NCI-H526 (cell line): ENCODE measurements at regions not wholly inside any gene's neighbourhood (a gene's known extent, or its start where the extent isn't known, plus 50 kb on each side); places are given as distances from the start of the nearest gene placed in this dataset.
A peak's percentile ranks its signal among the peaks of the same experiment; 100 is the strongest.

Experiments
- DNase-seq, 2 experiments: peaks; one replicate each; lab custom pipeline; 2025; lab: John Stamatoyannopoulos, UW

DNA sequence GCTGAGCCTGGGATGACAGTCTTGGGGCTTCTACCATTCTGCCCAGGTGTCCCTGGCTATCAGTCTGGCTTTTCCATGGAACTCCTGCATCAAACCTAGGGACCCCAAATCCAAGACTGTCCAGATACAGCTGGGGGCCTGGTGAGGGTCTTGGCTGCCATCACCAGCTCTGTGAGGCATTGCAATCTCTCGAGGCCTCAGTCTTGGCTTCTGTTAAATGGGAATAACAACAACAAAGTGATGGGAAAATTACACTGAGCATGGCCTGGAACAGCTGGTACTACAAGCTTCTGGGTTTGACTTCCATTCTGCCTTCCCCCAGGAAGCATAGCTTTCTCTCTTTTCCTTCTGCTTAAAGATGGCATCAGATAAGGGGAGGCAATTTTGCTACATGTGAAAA is 50.0 kb upstream of the LCTL start:
- no peak for DNase-seq

DNA sequence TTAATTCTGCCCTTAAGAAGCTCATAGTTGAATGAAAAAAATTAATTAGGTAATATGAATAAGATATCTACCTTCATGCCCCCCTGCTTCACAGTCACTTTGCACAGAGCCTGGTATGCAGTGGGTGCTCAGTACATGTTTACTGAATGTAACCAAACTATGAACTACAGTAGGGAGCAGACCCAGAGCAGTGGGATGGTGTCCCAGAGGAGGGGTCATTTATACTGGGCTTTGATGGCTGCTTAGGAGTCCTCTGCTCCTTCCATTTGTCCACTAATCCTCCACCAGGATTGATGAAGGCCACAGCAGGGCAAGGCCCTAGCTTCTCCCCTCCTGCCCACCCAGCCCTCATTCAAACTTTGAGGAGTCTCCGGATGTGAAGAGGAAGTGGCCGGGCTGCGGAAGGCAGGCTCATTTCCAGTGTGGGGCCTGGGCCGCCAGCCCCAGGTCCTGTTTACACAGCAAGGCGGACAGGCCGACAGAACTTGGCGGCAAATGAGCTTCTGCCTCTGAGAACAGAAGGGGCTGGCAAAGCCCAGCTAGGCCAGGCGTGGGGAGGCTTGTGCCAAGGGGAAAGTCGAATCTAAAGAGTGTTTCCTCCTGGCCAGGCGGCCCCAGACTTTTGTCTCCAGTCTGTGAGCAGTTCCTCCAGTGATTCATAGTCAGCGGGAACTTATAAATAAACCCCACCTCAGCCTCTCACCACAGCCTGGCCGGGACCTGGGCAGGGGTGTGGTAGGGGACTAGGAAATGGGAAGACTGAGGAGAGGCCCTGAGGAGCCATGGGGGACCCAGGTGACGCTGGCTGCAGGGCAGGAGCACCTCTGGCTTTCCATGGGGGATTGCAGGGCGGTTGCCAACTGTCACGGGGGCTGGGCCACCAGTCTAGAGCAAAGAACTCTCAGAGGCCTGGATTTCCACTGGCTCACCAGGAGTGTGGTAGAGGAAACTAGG is 51.6 kb upstream of the LCTL start:
- DNase-seq = no peak

GRCh38 chr15:66619152-66619903 is 53.5 kb upstream of the LCTL start:
- DNase-seq = peak; percentile 20 to 76

GRCh38 chr15:66620341-66620740 is 54.5 kb upstream of the LCTL start:
- no peak for DNase-seq

DNA sequence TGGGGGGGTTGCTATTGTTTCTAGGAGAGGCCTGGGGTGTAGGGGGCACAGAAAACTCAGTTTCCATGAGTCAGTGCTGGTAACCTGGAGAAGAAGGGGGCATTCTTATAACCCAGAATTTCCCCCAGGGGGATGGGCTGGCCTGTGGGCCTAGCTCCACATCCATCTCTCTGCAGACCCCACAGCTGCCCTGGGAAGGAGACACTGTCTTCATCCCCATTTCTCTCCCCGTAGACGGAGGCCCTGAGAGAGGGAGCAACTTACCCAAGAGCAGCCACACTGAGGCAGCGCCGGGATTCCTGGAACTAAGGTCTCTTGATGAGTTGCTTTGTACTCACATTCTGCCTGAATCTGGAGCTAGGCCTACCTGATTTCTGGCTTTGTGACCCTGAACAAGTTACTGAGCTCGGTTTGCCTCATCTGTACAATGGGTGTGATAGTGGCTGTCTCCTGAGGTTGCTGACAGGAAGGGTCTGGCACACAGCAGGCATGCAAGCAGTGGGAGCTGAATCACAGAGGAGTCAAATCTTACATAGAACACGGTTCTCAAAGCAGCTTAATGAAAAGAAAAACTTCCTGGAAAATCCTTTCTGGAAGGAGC is 55.0 kb upstream of the LCTL start:
- DNase-seq = no peak

DNA sequence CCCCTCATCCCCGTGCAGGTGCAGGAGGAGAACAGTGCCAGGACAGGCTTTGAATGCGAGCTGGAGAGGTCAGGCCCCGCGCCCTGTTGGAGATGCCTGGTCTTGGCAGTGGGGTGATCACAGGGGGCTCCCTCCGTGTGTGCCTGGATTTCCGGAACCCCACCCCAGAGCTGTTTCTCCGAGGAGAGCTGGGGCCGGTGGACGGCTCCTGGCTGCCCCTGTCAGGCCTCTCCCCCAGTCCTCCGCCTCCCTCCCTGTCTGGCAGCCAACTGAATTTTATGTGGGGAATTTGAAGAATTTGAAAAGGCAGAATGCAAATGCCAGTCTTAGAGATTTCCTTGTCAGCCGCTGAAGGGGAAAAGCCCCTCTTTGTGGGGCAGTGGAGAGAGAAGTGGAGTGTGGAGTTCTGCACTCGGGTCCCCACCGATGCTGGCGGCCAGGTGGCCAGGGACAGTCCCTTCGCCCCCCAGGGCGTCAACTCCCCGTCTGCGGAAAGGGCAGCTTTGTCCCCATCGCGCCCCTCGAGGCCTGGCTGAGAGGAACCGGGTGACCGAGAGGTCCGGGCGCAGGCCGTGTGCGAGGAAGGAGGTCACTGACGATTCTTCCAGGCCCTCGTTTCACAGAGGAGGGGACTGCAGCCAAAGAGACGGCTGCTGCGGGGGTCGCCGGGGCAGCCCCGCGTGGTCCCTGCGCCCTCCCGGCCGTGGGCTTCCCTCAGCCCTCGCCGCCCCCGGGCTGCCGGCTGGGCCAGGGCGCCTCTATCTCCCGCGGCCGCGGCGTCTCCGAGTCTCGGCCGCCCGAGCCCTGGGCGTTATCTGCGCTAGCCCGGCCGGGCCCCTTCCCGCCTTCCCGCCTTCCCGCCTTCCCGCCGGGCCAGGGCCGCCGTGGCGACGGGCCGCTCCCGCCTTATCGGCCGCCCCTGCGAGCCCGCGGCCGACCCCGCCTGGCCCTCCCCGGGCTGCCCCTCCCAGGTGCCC is 56.0 kb upstream of the LCTL start:
- peak in 1 of 2 experiments; percentile 39 for DNase-seq

DNA sequence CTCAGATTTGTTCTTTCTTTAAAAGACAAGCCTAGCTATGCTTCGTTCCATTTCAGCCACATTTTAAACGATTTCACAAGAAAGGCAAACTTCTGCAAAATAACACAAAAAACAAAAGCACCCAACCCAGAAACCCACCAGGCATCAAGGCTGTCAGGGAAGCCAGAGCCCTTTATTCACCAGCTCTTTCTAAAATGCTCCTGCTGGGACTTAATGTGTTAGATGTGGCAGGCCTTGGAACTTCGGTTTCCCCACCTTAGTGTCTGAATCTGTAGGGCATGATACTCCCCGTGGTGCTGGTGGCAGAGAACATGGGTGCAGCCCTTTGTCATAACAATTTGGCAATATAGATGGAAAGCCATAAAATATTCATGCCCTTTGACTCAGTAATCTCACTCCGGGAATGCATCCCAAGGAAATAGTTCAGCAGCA is 56.8 kb upstream of the LCTL start:
- DNase-seq = no peak

DNA sequence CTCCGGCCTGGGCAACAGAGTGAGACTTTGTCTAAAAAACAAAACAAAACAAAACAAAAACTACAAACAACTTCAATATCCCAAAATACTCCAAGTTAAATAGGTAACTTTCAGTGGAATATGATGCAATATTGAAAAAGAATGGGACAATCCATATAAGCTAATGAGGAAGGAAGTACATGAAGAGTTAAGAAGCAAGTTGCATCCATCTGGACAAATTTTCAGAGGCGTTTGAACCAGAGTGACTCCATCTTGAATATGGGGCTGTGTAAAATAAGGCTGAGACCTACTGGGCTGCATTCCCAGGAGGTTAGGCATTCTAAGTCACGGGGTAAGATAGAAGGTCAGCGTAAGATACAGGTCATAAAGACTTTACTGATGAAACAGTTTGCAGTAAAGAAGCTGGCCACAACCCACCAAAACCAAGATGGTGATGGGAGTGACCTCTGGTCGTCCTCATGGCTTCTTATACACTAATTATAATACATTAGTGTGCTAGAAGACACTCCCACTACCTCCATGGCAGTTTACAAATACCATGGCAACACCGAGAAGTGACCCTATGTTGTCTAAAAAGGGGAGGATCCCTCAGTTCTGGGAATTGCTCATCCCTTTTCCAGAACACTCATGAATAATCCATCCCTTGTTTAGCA is 58.1 kb upstream of the LCTL start:
- DNase-seq = no peak

- DNase-seq = peak; percentile 66 to 77
Measured at GRCh38 chr15:66625531-66625930, 59.7 kb upstream of the LCTL start.

DNA sequence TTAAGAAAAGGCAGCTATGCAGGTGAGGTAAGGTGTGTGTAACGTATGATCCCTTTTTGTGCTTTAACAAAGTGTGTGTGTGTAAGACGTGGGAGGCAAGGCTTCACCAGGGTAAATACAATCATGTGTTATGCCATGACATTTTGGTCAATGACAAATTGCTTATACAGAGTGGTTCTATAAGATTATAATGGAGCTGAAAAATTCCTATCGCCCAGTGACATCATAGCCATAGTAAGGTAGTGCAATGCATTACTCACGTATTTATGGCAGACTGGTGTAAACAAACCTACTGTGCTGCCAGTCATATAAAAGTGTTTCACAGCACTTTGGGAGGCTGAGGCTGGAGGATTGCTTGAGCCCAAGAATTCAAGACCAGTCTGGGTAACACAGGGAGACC is 60.2 kb upstream of the LCTL start:
- no peak for DNase-seq

- no peak for DNase-seq
Measured at GRCh38 chr15:66628976-66629723, 63.4 kb upstream of the LCTL start.

DNA sequence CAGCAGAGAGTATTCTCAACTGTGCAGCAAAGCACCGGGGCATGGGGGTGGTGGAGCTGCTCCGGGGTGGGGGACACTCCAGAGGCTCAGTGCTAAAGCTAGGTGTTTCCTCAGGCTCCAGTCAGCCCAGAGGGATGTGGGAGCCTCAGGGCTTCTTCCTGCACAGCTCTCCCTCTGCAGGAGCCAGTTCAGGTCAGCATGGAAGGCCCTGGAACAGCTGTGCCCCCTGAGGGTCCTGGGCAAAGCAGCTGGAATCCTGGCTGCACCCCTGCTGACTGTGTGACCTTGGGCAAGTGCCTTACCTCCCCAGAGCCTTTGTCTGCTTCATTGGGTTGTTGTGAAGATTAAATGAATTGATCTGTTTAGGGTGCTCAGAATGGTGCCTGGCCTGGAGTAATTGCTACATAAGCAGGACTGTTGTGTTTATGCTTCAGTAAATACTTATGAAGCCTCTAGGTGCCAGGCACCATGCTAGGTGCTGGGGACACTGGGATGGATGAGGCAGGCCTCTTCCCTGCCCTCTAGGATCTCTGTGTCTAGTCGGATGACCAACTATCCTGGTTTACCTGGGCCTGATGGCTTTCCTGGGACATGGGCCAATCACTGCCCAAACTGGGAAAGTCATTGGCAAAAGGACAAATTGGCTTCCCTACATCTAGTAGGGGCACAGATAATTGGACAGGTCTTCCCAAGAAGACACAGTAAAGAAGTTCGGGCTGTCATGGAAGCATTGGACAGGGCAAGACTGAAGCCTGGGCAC is 64.2 kb upstream of the LCTL start:
- no peak for DNase-seq

DNA sequence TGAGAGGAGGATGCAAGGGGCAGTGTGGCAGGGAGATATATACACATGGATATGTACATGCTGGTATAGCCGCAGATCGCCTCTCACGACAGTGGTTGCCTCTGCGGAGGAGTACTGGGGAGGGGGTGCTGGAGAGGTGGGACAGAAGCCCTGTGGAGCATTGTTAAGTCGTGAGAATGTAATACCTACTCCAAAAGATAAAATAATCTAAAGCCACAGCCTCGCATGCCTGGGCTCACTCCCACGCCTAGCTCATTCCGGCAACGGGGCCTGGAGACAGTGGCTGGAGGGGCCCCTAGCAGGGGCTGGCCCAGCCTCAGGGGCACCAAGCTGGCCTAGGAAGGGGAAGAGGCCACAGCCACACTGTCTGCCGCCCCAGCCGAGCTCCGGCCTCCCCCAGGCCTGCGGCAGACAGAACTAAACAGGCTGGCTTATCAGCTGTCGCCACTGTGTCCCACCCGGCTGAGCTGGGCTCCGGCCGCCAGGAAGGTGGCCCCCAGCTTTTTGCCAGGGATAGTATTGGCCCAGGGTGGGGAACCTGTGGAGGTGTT is 65.1 kb upstream of the LCTL start:
- no peak for DNase-seq

DNA sequence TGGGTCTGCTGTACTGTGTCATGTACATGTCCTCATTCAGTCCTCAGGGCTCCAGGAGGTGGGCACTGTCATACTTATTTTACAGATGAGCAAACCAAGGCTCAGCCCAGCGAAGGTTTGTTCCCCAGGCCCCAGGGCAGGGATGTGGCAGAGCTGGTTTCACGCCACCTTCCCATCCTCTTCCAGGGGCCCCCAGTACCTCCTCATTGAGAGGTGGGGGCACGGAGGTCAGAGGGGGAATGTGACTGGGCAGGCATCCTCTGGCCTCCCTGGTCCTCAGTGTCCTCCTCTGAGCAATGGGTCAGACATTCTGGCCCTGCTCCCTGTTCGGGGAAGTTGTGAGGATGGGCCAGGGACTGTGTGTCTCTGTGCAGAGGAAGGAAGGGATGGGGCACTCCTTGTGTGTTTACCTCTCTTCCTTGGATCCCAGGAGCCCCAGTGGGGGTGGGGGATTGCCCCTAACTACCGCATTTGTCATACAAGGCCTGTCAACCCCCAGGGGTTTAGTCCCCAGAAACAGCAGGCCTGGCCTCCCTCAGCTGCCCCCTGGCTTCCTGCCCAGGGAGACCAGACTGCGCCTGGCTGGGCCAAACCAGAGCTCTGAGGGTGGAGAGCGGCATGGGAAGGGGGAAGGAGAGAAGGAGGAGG is 65.9 kb upstream of the LCTL start:
- no peak for DNase-seq

DNA sequence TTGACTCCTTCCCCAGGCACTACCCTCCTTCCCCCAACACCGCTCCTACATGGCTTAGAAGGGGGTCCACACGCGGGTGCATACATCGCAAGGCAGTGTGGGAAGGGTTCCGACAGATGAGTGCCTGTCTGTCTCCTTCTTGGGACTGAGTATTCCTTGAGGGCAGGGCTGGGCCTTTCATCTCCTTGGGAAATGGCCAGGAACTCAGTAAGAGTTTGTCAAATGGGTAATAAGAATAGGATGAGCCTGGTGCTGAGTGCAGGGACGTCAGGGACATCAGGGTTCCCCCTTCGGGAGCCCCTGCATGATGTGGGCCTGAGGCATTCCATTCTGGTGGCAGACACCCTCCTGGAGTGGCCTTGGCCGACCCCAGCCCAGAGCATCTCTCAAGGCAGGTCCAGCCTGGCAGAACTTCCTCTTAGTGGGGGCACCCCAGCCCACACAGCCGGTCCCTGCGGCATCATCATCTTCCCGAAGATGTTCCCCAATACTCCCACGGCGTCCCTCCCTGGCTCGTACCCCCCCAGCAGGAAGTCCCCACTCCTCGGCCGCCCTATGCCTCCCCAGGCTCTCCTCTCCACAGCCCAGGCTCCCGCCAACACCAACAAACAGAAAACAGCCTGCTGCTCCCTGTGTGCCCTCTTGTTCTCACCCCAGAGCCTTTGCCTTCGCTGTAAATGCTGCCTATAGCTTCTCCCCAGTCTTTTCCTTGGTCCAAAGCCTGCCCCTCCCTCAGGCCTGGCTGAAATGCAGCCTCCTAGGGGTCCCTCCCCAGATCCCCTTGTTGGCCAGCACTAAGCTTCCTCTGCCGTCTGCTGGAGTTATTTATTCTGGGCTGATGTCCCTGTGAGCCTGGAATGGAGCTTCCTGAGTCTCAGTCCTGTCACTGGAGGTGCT is 67.5 kb upstream of the LCTL start:
- no peak for DNase-seq

- no peak for DNase-seq
Measured at GRCh38 chr15:66633938-66634250, 68.1 kb upstream of the LCTL start.

DNA sequence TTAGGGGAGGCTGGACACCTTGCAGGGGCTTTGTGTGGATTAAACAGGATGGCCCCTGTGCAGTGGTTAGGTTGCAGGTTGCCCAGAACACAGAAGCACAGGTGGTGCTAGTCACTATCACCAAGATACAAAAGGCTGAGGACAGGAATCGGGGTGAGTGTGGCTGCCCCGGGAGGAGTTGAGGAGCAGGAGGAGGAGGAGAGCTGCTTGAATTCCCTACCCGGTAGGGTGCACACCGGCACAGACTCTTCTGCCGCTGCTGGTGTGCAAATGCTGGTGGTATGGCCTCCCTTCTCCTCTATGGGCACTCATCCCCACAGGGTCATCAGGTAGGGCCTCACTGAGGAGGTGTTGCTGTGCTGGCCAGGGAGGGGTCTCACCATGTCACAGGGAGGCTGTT is 67.5 kb upstream of the SMAD6 start:
- no peak for DNase-seq

DNA sequence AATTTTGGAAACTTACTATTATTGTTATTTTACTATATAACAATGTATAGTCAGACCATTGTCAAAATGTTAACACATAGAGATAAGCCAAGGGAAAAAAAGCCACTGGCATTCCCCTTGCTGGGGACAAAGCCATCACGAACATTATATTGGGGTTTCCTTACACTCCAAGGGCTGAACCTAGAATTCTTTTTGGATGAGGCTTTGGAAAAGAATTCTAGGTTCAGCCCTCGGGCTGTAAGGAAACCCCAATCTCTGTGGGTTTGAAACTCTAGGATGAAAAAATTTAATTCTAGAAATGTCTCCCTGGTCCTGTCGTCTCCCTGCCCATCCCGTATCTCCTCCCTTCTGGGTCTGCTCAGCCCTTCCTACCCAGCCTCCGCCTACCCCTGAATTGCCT is 67.0 kb upstream of the SMAD6 start:
- DNase-seq = no peak
